ENCODE measurements at regions not wholly inside any gene's neighbourhood (a gene's known extent, or its start where the extent isn't known, plus 50 kb on each side); places are given as distances from the start of the nearest gene placed in this dataset.

DNA sequence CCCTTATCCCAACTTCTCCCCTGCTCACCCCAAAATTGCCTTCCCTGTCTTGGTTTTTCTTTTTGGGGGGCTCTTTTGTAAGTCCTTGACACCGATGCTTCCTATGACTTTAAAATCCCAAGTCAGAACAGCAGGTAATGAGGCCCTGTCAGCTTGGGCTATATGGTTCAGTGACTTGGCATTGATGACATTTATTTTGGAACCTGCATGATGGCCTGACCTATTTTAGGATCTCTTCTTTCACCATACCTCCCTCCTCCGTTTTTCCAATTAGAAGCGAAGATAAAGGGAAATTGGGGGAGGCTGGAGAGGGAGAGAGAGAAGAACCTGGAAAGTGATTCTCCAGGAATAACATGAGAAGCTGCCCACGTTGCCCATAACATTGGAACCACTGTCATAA is 424.9 kb upstream of the AUTS2 start:
- Mint-ChIP-seq H3K36me3 (no peaks in the 10 kb centered on the region), H3K4me3 (no peak overlapping the region), H3K4me1 (no peaks in the 10 kb centered on the region), H3K27me3 (no peaks in the 10 kb centered on the region), H3K9me3 (peaks cover 0 to 3% (median 0%) of the 10 kb centered on the region in 3 donors), H3K27ac (no peak overlapping the region)
- ChIA-PET POLR2A (no interaction called here), CTCF (no interaction called here)
- ATAC-seq (replicated peaks in 1 of 4) (no peak), DNase-seq (no peak)
- Histone ChIP-seq H3K27ac (ENCODE audit: low read length) (no peak overlapping the region), H3K36me3 (ENCODE audit: control insufficient read depth in 2 of 2, extremely low read depth in 1 of 2, insufficient read depth in 1 of 2, low read length in 1 of 2) (no peaks in the 10 kb centered on the region), H3K9me3 (no peaks in the 10 kb centered on the region), H3K4me3 (ENCODE audit: control insufficient read depth in 1 of 2, extremely low read depth in 1 of 2, low read length in 1 of 2) (no peak overlapping the region), H3K4me1 (ENCODE audit: control insufficient read depth in 1 of 2, extremely low read depth in 1 of 2, insufficient read depth in 2 of 2, low read length in 2 of 2) (no peaks in the 10 kb centered on the region), H3K27me3 (replicated peaks in 1 of 2; ENCODE audit: control insufficient read depth in 2 of 2, extremely low read depth in 1 of 2, insufficient read depth in 2 of 2, low read length in 1 of 2) (no peaks in the 10 kb centered on the region)
- WGBS (ENCODE audit: insufficient coverage), result 40% methylated on average over 1 of the region's 4 CpGs

GRCh38 chr7:69173846-69174245 is 424.4 kb upstream of the AUTS2 start:
- Mint-ChIP-seq H3K27me3 (no peaks in the 10 kb centered on the region), H3K36me3 (no peaks in the 10 kb centered on the region), H3K9me3 (peaks cover 0 to 3% (median 0%) of the 10 kb centered on the region in 3 donors), H3K4me3 (no peak overlapping the region), H3K27ac (no peak overlapping the region), H3K4me1 (no peaks in the 10 kb centered on the region)
- Histone ChIP-seq H3K27ac (ENCODE audit: low read length) (no peak overlapping the region), H3K27me3 (replicated peaks in 1 of 2; ENCODE audit: control insufficient read depth in 2 of 2, extremely low read depth in 1 of 2, insufficient read depth in 2 of 2, low read length in 1 of 2) (no peaks in the 10 kb centered on the region), H3K9me3 (no peaks in the 10 kb centered on the region), H3K4me1 (ENCODE audit: control insufficient read depth in 1 of 2, extremely low read depth in 1 of 2, insufficient read depth in 2 of 2, low read length in 2 of 2) (no peaks in the 10 kb centered on the region), H3K36me3 (ENCODE audit: control insufficient read depth in 2 of 2, extremely low read depth in 1 of 2, insufficient read depth in 1 of 2, low read length in 1 of 2) (no peaks in the 10 kb centered on the region), H3K4me3 (ENCODE audit: control insufficient read depth in 1 of 2, extremely low read depth in 1 of 2, low read length in 1 of 2) (no peak overlapping the region)
- ATAC-seq (replicated peaks in 1 of 4) (no peak), DNase-seq (no peak)
- no CpG with 5 or more reads among the region's 1 CpG for WGBS (ENCODE audit: insufficient coverage)
- ChIA-PET POLR2A (no interaction called here), CTCF (no interaction called here)

- no peaks in the 10 kb centered on the region for H3K9me3 ChIP-seq
- Mint-ChIP-seq H3K4me1 (peaks cover 0 to 7% (median 2%) of the 10 kb centered on the region in 3 donors), H3K9me3 (peaks cover 0 to 3% (median 0%) of the 10 kb centered on the region in 3 donors), H3K36me3 (no peaks in the 10 kb centered on the region), H3K4me3 (no peak overlapping the region), H3K27me3 (no peaks in the 10 kb centered on the region), H3K27ac (no peak overlapping the region)
- ATAC-seq (replicated peaks in 1 of 4) (no peak), DNase-seq (no peak)
- peaks cover 0 to under 1% of the 10 kb centered on the region in 2 experiments for H3K4me1 ChIP-seq (ENCODE audit: control insufficient read depth in 1 of 2, extremely low read depth in 1 of 2, insufficient read depth in 2 of 2, low read length in 2 of 2)
- no peak overlapping the region for H3K4me3 ChIP-seq (ENCODE audit: control insufficient read depth in 1 of 2, extremely low read depth in 1 of 2, low read length in 1 of 2)
- POLR2A ChIA-PET, result interaction anchor here in 1 of 2 donors (0.6 kb wide), 1 partner anchor 583 kb away, joined by 6 read pairs; no protein-coding TSS in a partner anchor
- CTCF ChIA-PET, result interaction anchor here in 1 of 2 donors (0.7 kb wide), 1 partner anchor 921 kb away, joined by 3 read pairs; no protein-coding TSS in a partner anchor
- no peak overlapping the region for H3K27ac ChIP-seq (ENCODE audit: low read length)
- H3K27me3 ChIP-seq (replicated peaks in 1 of 2; ENCODE audit: control insufficient read depth in 2 of 2, extremely low read depth in 1 of 2, insufficient read depth in 2 of 2, low read length in 1 of 2), result no peaks in the 10 kb centered on the region
- no peaks in the 10 kb centered on the region for H3K36me3 ChIP-seq (ENCODE audit: control insufficient read depth in 2 of 2, extremely low read depth in 1 of 2, insufficient read depth in 1 of 2, low read length in 1 of 2)
- no CpG with 5 or more reads among the region's 2 CpGs for WGBS (ENCODE audit: insufficient coverage)
Measured at GRCh38 chr7:69176841-69177240, 421.4 kb upstream of the AUTS2 start.

GRCh38 chr7:69177461-69177861 is 420.8 kb upstream of the AUTS2 start:
- DNase-seq, result no peak
- Histone ChIP-seq H3K27ac (ENCODE audit: low read length) (no peak overlapping the region), H3K27me3 (replicated peaks in 1 of 2; ENCODE audit: control insufficient read depth in 2 of 2, extremely low read depth in 1 of 2, insufficient read depth in 2 of 2, low read length in 1 of 2) (no peaks in the 10 kb centered on the region), H3K4me1 (ENCODE audit: control insufficient read depth in 1 of 2, extremely low read depth in 1 of 2, insufficient read depth in 2 of 2, low read length in 2 of 2) (peaks cover 0 to 4% of the 10 kb centered on the region in 2 experiments), H3K9me3 (no peaks in the 10 kb centered on the region), H3K36me3 (ENCODE audit: control insufficient read depth in 2 of 2, extremely low read depth in 1 of 2, insufficient read depth in 1 of 2, low read length in 1 of 2) (no peaks in the 10 kb centered on the region), H3K4me3 (ENCODE audit: control insufficient read depth in 1 of 2, extremely low read depth in 1 of 2, low read length in 1 of 2) (no peak overlapping the region)
- Mint-ChIP-seq H3K27ac (no peak overlapping the region), H3K27me3 (no peaks in the 10 kb centered on the region), H3K36me3 (no peaks in the 10 kb centered on the region), H3K4me1 (peaks cover 2 to 10% (median 4%) of the 10 kb centered on the region in 3 donors), H3K4me3 (no peak overlapping the region), H3K9me3 (peaks cover 0 to 5% (median 2%) of the 10 kb centered on the region in 3 donors)
- WGBS (ENCODE audit: insufficient coverage), result 75% methylated on average over 4 of the region's 5 CpGs
- ChIA-PET POLR2A (no interaction called here), CTCF (interaction anchor here in 1 of 2 donors (0.7 kb wide), 1 partner anchor 922 kb away, joined by 3 read pairs; no protein-coding TSS in a partner anchor)
- no peak for ATAC-seq (replicated peaks in 1 of 4)

DNA sequence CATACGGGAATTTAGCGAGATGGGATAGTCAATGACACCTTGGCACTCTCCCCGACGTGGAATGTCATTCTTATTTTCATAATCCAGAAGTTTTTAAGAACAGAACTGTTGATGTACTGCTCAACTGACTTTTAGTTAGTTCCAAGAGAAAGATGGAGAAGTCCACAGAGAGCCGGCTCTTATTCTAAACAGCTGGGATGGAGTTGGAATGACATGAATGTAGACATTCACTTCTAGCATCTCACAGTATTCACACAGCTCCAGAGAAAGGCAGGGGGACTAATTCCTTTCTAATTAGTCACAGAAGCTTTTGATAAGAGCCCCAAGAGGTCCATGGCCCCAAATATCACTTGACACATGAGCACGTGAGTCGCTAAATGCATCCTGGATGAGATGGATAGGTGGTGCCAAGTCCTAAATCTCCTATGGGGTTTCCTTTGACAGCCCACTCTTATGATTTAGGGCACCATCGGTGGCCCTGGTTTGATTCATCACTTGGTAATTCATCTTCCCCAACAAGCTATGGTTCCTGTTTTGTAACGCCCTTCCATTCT is 420.3 kb upstream of the AUTS2 start:
- Mint-ChIP-seq H3K4me3 (no peak overlapping the region), H3K27ac (no peak overlapping the region), H3K36me3 (no peaks in the 10 kb centered on the region), H3K27me3 (no peaks in the 10 kb centered on the region), H3K4me1 (peaks cover 6 to 15% (median 9%) of the 10 kb centered on the region in 3 donors), H3K9me3 (peaks cover 0 to 9% (median 6%) of the 10 kb centered on the region in 3 donors)
- no peak for ATAC-seq (replicated peaks in 1 of 4)
- DNase-seq, result no peak
- Histone ChIP-seq H3K9me3 (no peaks in the 10 kb centered on the region), H3K4me3 (ENCODE audit: control insufficient read depth in 1 of 2, extremely low read depth in 1 of 2, low read length in 1 of 2) (no peak overlapping the region), H3K27ac (ENCODE audit: low read length) (no peak overlapping the region), H3K36me3 (ENCODE audit: control insufficient read depth in 2 of 2, extremely low read depth in 1 of 2, insufficient read depth in 1 of 2, low read length in 1 of 2) (no peaks in the 10 kb centered on the region), H3K27me3 (replicated peaks in 1 of 2; ENCODE audit: control insufficient read depth in 2 of 2, extremely low read depth in 1 of 2, insufficient read depth in 2 of 2, low read length in 1 of 2) (no peaks in the 10 kb centered on the region), H3K4me1 (ENCODE audit: control insufficient read depth in 1 of 2, extremely low read depth in 1 of 2, insufficient read depth in 2 of 2, low read length in 2 of 2) (peaks cover 0 to 5% of the 10 kb centered on the region in 2 experiments)
- ChIA-PET POLR2A (no interaction called here), CTCF (no interaction called here)
- 79% methylated on average over 4 of the region's 9 CpGs for WGBS (ENCODE audit: insufficient coverage)

DNA sequence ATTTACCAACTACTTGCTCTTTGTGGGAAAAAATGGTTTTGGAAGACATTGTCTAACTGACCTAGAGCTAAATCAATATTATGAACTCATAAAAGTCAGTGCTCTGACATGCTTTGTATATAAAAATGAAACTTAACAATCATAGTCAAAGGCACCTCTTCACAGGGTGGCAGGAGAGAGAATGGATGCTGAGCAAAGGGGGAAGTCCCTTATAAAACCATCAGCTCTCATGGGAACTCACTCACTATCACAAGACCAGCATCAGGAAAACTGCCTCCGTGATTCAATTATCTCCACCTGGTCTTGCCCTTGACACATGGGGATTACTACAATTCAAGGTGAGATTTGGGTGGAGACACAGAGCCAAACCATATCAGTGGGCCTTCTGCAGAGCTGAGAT is 417.6 kb upstream of the AUTS2 start:
- Mint-ChIP-seq H3K27me3 (no peaks in the 10 kb centered on the region), H3K4me3 (no peak overlapping the region), H3K4me1 (peaks cover 11 to 30% (median 19%) of the 10 kb centered on the region in 3 donors), H3K27ac (no peak overlapping the region), H3K36me3 (no peaks in the 10 kb centered on the region), H3K9me3 (peaks cover 4 to 13% (median 10%) of the 10 kb centered on the region in 3 donors)
- Histone ChIP-seq H3K4me1 (ENCODE audit: control insufficient read depth in 1 of 2, extremely low read depth in 1 of 2, insufficient read depth in 2 of 2, low read length in 2 of 2) (peaks cover 0 to 14% of the 10 kb centered on the region in 2 experiments), H3K36me3 (ENCODE audit: control insufficient read depth in 2 of 2, extremely low read depth in 1 of 2, insufficient read depth in 1 of 2, low read length in 1 of 2) (no peaks in the 10 kb centered on the region), H3K4me3 (ENCODE audit: control insufficient read depth in 1 of 2, extremely low read depth in 1 of 2, low read length in 1 of 2) (no peak overlapping the region), H3K9me3 (no peaks in the 10 kb centered on the region), H3K27me3 (replicated peaks in 1 of 2; ENCODE audit: control insufficient read depth in 2 of 2, extremely low read depth in 1 of 2, insufficient read depth in 2 of 2, low read length in 1 of 2) (no peaks in the 10 kb centered on the region), H3K27ac (ENCODE audit: low read length) (no peak overlapping the region)
- ATAC-seq (replicated peaks in 1 of 4) (no peak), DNase-seq (no peak)
- WGBS (ENCODE audit: insufficient coverage), result no CpG with 5 or more reads among the region's 1 CpG
- POLR2A ChIA-PET, result no interaction called here
- CTCF ChIA-PET, result no interaction called here
